ENCODE measurements at regions not wholly inside any gene's neighbourhood (a gene's known extent, or its start where the extent isn't known, plus 50 kb on each side); places are given as distances from the start of the nearest gene placed in this dataset.

DNA sequence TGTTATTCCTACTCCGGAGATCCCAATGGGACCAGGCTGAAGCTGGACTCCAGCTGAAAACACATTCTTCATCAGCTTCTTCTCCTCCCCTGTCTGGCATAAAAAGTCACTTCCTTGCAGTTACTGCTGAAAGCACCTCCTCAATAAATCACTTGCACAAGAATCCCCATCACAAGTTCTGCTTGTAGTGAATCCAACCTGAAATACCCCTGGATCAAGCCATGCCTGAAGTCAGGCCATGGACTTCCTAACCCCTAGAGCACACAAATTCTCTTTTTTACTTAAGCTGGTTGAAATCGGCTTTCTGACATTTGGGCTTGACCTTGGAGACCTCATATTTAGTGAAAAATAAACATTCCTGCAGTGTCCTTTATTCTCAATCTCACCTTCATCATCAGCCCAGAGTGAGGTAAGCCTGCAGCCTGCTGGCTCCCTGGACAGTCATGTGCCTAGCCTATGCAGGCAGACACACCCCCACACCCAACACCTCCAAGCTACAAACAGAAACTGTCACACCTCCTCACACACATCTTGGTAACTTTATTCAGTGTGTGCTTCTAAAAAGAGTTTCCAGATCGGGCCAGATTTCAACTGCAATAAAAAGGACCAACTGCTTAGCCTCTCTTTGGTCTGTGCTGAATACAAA is 51.5 kb upstream of the PTPRT start:
- Histone ChIP-seq H3K27me3 (ENCODE audit: insufficient read depth, poor library complexity, severe bottlenecking) (no peaks in the 10 kb centered on the region), H3K27ac (replicated peaks) (no peak overlapping the region), H3K4me3 (replicated peaks; ENCODE audit: insufficient read depth, low read length) (no peak overlapping the region)
- TF ChIP-seq, protein P1, sequence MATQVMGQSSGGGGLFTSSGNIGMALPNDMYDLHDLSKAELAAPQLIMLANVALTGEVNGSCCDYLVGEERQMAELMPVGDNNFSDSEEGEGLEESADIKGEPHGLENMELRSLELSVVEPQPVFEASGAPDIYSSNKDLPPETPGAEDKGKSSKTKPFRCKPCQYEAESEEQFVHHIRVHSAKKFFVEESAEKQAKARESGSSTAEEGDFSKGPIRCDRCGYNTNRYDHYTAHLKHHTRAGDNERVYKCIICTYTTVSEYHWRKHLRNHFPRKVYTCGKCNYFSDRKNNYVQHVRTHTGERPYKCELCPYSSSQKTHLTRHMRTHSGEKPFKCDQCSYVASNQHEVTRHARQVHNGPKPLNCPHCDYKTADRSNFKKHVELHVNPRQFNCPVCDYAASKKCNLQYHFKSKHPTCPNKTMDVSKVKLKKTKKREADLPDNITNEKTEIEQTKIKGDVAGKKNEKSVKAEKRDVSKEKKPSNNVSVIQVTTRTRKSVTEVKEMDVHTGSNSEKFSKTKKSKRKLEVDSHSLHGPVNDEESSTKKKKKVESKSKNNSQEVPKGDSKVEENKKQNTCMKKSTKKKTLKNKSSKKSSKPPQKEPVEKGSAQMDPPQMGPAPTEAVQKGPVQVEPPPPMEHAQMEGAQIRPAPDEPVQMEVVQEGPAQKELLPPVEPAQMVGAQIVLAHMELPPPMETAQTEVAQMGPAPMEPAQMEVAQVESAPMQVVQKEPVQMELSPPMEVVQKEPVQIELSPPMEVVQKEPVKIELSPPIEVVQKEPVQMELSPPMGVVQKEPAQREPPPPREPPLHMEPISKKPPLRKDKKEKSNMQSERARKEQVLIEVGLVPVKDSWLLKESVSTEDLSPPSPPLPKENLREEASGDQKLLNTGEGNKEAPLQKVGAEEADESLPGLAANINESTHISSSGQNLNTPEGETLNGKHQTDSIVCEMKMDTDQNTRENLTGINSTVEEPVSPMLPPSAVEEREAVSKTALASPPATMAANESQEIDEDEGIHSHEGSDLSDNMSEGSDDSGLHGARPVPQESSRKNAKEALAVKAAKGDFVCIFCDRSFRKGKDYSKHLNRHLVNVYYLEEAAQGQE (IDR thresholded peaks at IDR 0.05; ENCODE audit: insufficient replicate concordance, low read depth): no peak
- TF ChIP-seq SPI1 (IDR thresholded peaks at IDR 0.05; ENCODE audit: borderline replicate concordance, low read depth) (no peak), CTCF (IDR thresholded peaks at IDR 0.05; ENCODE audit: insufficient read depth, low read length) (no peak), GABPA (IDR thresholded peaks at IDR 0.05; ENCODE audit: low read depth) (no peak), POLR2AphosphoS5 (IDR thresholded peaks at IDR 0.05; ENCODE audit: low read depth) (no peak)
- no peak for DNase-seq (ENCODE audit: low read depth in 1 of 2, low spot score in 1 of 2)

Measured in HL-60 (cell line).